Cardiac muscle cell (in vitro differentiated cells and primary cell): ENCODE measurements at regions not wholly inside any gene's neighbourhood (a gene's known extent, or its start where the extent isn't known, plus 50 kb on each side); places are given as distances from the start of the nearest gene placed in this dataset.

Experiments used
- DNase-seq, 2 donors: peaks; one replicate each; pipeline versions ENCODE4 v3.0.0 to v3.0.0-alpha.2; 2010 to 2017; ENCODE audit warnings: low read depth in 1 of 2, low spot score in 1 of 2
- H3K27ac ChIP-seq: fragments of 200-600 bp; sonication (generic); 2 replicates; pipeline ENCODE4 v1.5.1; 2016
- H3K27me3 ChIP-seq: fragments of 200-600 bp; sonication (generic); 2 replicates; pipeline ENCODE4 v1.6.0; 2016; ENCODE audit warnings: control low read depth
- H3K36me3 ChIP-seq: fragments of 200-600 bp; sonication (generic); 2 replicates; pipeline ENCODE4 v1.5.1; 2016; ENCODE audit warnings: control low read depth
- H3K4me1 ChIP-seq: fragments of 200-600 bp; sonication (generic); 2 replicates; pipeline ENCODE4 v1.8.1; 2017; ENCODE audit warnings: low read depth, mild to moderate bottlenecking, mixed run types
- H3K4me3 ChIP-seq: fragments of 200-600 bp; sonication (generic); 2 replicates; pipeline ENCODE4 v1.5.1; 2016; ENCODE audit warnings: mild to moderate bottlenecking
- H3K9me3 ChIP-seq: fragments of 200-600 bp; sonication (generic); 2 replicates; pipeline ENCODE4 v1.5.1; 2017; ENCODE audit warnings: low read depth, mild to moderate bottlenecking, control low read depth
- TF ChIP-seq, protein P1 (sequence below): IDR thresholded peaks from 2 replicates; pipeline ENCODE4 v1.5.1; 2012; ENCODE audit warnings: low read depth, mild to moderate bottlenecking, low read length

DNA sequence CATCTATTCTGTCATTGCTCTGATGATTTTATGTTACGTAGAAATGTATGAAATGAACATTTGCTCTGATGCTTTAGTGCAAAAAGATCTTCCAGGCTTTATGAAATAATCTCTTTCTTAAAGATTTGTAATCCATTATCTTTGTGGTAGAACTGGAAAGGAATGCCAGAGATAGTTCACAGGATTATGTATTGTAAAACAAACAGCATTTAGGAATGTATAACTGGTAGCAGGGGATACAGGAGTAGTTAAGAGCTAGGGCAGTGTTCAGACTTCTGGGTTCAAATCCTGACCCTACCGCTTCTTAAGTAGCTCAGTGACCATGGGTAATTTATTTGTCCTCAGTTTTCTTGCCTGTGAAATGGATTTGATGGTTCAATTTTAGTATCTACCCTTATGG lies 429.8 kb upstream of the TPM1 start:
- DNase-seq: no peak
- H3K9me3 ChIP-seq: no peaks in the 10 kb centered on the region
- H3K36me3 ChIP-seq: no peaks in the 10 kb centered on the region
- no peak overlapping the region for H3K4me3 ChIP-seq
- no peaks in the 10 kb centered on the region for H3K27me3 ChIP-seq
- H3K4me1 ChIP-seq: no peaks in the 10 kb centered on the region
- TF ChIP-seq, protein P1, sequence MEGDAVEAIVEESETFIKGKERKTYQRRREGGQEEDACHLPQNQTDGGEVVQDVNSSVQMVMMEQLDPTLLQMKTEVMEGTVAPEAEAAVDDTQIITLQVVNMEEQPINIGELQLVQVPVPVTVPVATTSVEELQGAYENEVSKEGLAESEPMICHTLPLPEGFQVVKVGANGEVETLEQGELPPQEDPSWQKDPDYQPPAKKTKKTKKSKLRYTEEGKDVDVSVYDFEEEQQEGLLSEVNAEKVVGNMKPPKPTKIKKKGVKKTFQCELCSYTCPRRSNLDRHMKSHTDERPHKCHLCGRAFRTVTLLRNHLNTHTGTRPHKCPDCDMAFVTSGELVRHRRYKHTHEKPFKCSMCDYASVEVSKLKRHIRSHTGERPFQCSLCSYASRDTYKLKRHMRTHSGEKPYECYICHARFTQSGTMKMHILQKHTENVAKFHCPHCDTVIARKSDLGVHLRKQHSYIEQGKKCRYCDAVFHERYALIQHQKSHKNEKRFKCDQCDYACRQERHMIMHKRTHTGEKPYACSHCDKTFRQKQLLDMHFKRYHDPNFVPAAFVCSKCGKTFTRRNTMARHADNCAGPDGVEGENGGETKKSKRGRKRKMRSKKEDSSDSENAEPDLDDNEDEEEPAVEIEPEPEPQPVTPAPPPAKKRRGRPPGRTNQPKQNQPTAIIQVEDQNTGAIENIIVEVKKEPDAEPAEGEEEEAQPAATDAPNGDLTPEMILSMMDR: no peak
- H3K27ac ChIP-seq: no peak overlapping the region

DNA sequence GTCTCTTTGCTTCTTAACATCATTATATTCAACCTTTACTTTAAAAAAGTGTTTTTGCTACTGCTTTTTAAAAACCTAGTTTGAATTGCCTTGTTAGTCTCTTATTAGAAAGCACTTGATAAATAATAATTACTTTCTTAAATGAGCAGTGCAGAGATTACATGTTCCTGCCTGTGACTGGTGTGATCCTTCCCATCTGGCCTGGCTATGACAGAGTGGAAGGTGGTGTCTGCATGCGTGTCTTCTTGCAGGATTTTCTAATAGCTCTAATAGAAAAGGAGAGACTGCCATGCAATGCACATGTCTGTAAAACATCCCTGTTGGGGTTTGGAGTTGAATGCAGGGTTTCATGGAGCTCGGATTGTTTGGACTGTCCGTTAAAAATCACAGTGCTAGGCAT lies 425.8 kb upstream of the TPM1 start:
- H3K36me3 ChIP-seq: no peaks in the 10 kb centered on the region
- no peaks in the 10 kb centered on the region for H3K4me1 ChIP-seq
- H3K27ac ChIP-seq: no peak overlapping the region
- DNase-seq: no peak
- no peaks in the 10 kb centered on the region for H3K9me3 ChIP-seq
- no peak overlapping the region for H3K4me3 ChIP-seq
- H3K27me3 ChIP-seq: no peaks in the 10 kb centered on the region
- TF ChIP-seq, protein P1: no peak

DNA sequence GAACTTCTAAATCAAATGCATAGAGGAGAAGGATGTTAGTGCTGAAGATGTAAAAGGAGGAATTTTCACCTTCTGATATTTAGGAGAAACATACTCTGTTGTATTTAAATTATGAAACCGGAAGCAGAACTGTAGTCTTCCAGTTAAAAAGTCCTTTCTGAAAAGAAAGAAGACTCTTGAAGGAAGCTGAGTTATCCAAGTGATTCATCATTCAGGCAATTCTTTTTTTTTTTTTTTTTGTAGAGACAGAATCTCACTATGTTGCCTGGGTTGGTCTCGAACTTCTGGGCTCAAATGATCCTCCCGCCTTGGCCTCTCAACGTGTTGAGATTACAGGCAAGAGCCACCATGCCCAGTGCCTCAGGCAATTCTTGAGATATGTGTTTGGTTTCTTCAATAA lies 424.8 kb upstream of the TPM1 start:
- no peaks in the 10 kb centered on the region for H3K9me3 ChIP-seq
- H3K4me1 ChIP-seq: peaks cover 8% of the 10 kb centered on the region
- H3K27ac ChIP-seq: no peak overlapping the region
- no peak for DNase-seq
- TF ChIP-seq, protein P1: no peak
- no peak overlapping the region for H3K4me3 ChIP-seq
- H3K36me3 ChIP-seq: no peaks in the 10 kb centered on the region
- H3K27me3 ChIP-seq: no peaks in the 10 kb centered on the region

DNA sequence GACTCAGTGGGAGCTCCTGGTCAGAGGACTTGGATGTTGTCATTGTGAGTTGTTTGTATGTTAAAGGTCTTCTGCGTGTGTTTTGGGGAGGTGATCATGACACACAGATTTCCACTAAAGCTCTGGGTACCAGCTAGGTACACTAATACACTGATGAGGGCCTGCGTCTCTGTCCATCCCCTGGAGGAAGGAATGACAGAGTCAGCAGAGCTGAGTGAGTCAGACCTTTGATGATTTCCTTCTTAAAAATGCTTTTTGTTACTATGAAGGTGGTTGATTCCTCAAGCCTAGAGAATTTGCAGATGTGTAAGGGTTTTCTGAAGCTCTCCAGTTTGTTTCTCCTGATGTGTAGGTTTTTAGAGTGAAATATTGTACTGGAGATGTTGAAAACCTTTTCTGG lies 424.1 kb upstream of the TPM1 start:
- H3K27ac ChIP-seq: no peak overlapping the region

DNA sequence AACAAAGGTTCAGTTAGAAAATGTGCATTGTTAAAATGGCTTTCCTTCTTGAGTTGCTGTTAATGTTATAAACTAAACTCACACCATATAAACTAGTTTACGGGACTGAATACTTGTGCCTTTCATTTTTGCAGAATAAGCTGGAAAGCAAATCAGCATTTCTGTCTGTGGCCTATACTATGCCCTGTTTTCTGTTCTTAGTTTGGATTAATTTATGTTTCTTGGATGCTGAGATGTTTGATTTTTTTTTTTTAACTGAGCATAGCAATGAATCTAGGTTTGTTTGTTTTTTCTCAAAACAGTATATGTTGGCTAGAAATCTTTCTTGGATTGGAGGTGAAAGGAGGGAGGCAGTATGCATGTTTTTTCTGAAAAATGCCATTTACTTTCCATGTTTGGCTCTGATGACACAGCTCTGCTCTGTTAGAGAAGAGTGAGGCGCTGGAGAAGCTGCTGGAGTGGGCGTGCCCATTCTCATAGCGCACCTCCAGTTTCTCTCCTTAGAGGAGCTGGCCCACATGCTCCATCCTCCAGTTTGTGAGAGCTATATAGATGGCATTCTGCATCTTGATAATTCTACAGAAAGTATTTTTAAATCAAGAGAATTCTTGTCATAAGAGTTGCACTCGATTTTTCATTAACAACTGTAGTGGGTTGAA lies 423.6 kb upstream of the TPM1 start:
- TF ChIP-seq, protein P1: no peak
- Histone ChIP-seq H3K4me1 (peaks cover 20% of the 10 kb centered on the region), H3K4me3 (no peak overlapping the region), H3K9me3 (no peaks in the 10 kb centered on the region), H3K36me3 (no peaks in the 10 kb centered on the region), H3K27ac (no peak overlapping the region), H3K27me3 (no peaks in the 10 kb centered on the region)
- DNase-seq: no peak

More for the DNA sequence above, 424.1 kb upstream of the TPM1 start:
- Histone ChIP-seq H3K9me3 (no peaks in the 10 kb centered on the region), H3K27me3 (no peaks in the 10 kb centered on the region), H3K4me1 (peaks cover 15% of the 10 kb centered on the region), H3K36me3 (no peaks in the 10 kb centered on the region), H3K4me3 (no peak overlapping the region)
- TF ChIP-seq, protein P1: peak; percentile 40
- DNase-seq: peak in 1 of 2 donors; percentile 58

DNA sequence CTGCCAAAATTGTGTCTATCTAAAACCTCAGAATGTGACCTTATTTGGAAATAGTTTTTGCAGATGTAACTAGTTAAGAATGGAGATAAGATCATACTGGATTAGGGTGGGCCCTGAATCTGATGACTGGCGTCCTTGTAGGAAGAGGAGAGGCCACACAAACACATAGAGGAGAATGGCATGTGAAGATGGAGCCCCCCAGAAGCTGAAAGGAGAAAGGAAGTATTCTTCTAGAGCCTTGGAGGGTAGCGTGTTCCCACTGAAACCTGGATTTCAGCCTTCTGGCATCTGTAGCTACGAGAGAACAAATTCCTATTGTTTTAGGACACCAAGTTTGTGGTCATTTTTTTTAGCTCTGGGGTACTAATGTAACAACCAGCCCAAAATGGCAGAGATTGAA lies 423.0 kb upstream of the TPM1 start:
- no peak overlapping the region for H3K27ac ChIP-seq
- H3K36me3 ChIP-seq: no peaks in the 10 kb centered on the region
- H3K4me3 ChIP-seq: no peak overlapping the region
- TF ChIP-seq, protein P1: no peak
- no peaks in the 10 kb centered on the region for H3K9me3 ChIP-seq
- no peaks in the 10 kb centered on the region for H3K27me3 ChIP-seq
- H3K4me1 ChIP-seq: peaks cover 24% of the 10 kb centered on the region
- DNase-seq: no peak
